ENCODE measurements at regions not wholly inside any gene's neighbourhood (a gene's known extent, or its start where the extent isn't known, plus 50 kb on each side); places are given as distances from the start of the nearest gene placed in this dataset.

DNA sequence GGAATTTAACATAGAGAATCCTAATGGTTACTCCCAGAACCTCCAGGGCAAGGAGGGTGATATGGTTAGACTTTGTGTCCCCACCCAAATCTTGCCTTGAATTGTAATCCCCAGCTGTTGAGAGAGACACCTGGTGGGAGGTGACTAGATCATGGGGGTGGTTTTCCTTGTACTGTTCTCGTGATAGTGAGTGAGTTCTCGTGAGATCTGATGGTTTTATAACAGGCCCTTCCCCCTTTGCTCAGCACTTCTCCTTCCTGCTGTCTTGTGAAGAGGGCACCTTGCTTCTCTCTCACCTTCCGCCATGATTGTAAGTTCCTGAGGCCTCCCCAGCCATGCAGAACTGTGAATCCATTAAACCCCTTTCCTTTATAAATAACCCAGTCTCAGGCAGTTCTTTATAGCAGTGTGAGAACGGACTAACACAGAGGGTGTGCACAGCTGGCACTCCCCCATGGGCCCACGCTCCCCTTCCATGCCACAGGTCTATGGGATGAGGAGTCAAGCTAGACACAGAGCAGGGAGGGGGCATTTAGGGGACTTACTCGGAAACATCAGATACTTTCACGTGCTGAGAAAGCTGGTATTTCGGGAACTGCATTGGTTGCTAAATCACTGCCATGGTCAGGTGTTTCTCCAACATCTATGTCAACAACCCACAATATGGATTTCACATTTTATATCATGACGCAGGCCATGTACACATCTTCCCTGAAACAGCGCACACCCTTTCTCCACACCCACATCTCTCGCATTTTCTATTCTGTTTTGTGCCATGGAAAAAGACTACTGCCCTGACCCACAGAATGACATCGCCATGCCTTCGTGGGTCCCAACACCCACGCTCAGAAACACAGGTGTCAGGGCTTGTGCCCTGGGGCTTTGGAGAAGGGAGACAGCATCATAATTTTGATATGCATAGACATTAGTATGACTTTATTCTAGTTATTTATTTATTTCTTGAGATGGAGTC, 199.1 kb upstream of the GSE1 start:
- TF ChIP-seq, protein P1, sequence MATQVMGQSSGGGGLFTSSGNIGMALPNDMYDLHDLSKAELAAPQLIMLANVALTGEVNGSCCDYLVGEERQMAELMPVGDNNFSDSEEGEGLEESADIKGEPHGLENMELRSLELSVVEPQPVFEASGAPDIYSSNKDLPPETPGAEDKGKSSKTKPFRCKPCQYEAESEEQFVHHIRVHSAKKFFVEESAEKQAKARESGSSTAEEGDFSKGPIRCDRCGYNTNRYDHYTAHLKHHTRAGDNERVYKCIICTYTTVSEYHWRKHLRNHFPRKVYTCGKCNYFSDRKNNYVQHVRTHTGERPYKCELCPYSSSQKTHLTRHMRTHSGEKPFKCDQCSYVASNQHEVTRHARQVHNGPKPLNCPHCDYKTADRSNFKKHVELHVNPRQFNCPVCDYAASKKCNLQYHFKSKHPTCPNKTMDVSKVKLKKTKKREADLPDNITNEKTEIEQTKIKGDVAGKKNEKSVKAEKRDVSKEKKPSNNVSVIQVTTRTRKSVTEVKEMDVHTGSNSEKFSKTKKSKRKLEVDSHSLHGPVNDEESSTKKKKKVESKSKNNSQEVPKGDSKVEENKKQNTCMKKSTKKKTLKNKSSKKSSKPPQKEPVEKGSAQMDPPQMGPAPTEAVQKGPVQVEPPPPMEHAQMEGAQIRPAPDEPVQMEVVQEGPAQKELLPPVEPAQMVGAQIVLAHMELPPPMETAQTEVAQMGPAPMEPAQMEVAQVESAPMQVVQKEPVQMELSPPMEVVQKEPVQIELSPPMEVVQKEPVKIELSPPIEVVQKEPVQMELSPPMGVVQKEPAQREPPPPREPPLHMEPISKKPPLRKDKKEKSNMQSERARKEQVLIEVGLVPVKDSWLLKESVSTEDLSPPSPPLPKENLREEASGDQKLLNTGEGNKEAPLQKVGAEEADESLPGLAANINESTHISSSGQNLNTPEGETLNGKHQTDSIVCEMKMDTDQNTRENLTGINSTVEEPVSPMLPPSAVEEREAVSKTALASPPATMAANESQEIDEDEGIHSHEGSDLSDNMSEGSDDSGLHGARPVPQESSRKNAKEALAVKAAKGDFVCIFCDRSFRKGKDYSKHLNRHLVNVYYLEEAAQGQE (IDR thresholded peaks at IDR 0.05; ENCODE audit: insufficient read depth in 1 of 2, low read depth in 2 of 2, low read length in 2 of 2): no peak
- TF ChIP-seq POLR2AphosphoS5 (IDR thresholded peaks at IDR 0.05; ENCODE audit: low read depth, low read length): no peak
- TF ChIP-seq SIN3A (IDR thresholded peaks at IDR 0.05; ENCODE audit: borderline replicate concordance, insufficient read depth, low read length): no peak
